GM12878 (cell line): ENCODE measurements at regions not wholly inside any gene's neighbourhood (a gene's known extent, or its start where the extent isn't known, plus 50 kb on each side); places are given as distances from the start of the nearest gene placed in this dataset.

Experiments
- ATAC-seq: fragments of 200-7000 bp; cut with Tn5 transposase; 3 replicates; pipeline ENCODE4 v1.9.1; 2020; ENCODE audit warnings: mild to moderate bottlenecking, moderate library complexity
- BruUV-seq: library from RNA; stranded (reverse); fragments of 400-500 nt; replicated peaks from 2 replicates; lab custom pipeline; 2021; lab: Mats Ljungman, UMichigan
- CTCF ChIA-PET: fragments of 300-600 bp; sonication (Branson Sonifier 250); formaldehyde crosslinking; extraction: SDS; loops from one replicate; lab custom pipeline; 2021; ENCODE audit warnings: inconsistent platforms; lab: Yijun Ruan, JAX
- POLR2A ChIA-PET: fragments of 350-600 bp; formaldehyde crosslinking; extraction: SDS; loops from one replicate; lab custom pipeline; 2021; ENCODE audit warnings: inconsistent platforms; lab: Charles Lee
- RAD21 ChIA-PET: fragments of 300-600 bp; sonication (Branson Sonifier 250); formaldehyde crosslinking; loops from one replicate; lab custom pipeline; 2023; ENCODE audit warnings: antibody characterized with exemption; ENCODE audit not compliant: unreplicated experiment; lab: Charles Lee
- SMC1A ChIA-PET: fragments of 300-600 bp; sonication (Branson Sonifier 250); formaldehyde crosslinking; loops from one replicate; lab custom pipeline; 2023; ENCODE audit not compliant: unreplicated experiment, uncharacterized antibody; lab: Charles Lee
- DNase-seq: peaks from one replicate; pipeline ENCODE4 v3.0.0-alpha.2; 2011; ENCODE audit warnings: low read depth, low spot score
- FAIRE-seq: peaks from 3 replicates; lab custom pipeline; 2011; peaks lifted over from hg19 to GRCh38; lab: Jason Lieb, UNC
- H2AFZ ChIP-seq: 2 replicates; pipeline ENCODE4 v1.6.0; 2011; ENCODE audit warnings: low read depth, low read length, control low read depth; ENCODE audit not compliant: control insufficient read depth
- H3K27ac ChIP-seq: 2 replicates; pipeline ENCODE4 v1.5.1; 2011; ENCODE audit warnings: control low read depth; ENCODE audit not compliant: control insufficient read depth, insufficient read depth
- H3K27me3 ChIP-seq, 2 experiments: replicated peaks in 1 of 2; 2 replicates each; pipeline versions ENCODE4 v1.6.0 to v1.6.1; 2011; ENCODE audit warnings: low read length in 1 of 2; ENCODE audit not compliant: control insufficient read depth in 2 of 2, insufficient read depth in 2 of 2
- H3K36me3 ChIP-seq, 2 experiments: 2 replicates each; pipeline ENCODE4 v1.5.1; 2011; ENCODE audit warnings: low read length in 1 of 2; ENCODE audit not compliant: control insufficient read depth in 2 of 2, insufficient read depth in 2 of 2
- H3K4me1 ChIP-seq: 2 replicates; pipeline ENCODE4 v1.6.1; 2011; ENCODE audit warnings: mild to moderate bottlenecking, low read length, moderate library complexity, mixed read lengths; ENCODE audit not compliant: control insufficient read depth, insufficient read depth
- H3K4me2 ChIP-seq: 2 replicates; pipeline ENCODE4 v1.6.0; 2011; ENCODE audit warnings: control low read depth; ENCODE audit not compliant: control insufficient read depth, insufficient read depth
- H3K4me3 ChIP-seq: fragments of 200-600 bp; sonication (generic); 2 replicates; pipeline ENCODE4 v1.5.1; 2016
- H3K79me2 ChIP-seq: 2 replicates; pipeline ENCODE4 v1.6.0; 2011; ENCODE audit warnings: low read length; ENCODE audit not compliant: control insufficient read depth, insufficient read depth
- H3K9ac ChIP-seq: 2 replicates; pipeline ENCODE4 v1.8.0; 2011; ENCODE audit warnings: low read length, control low read depth, mixed read lengths; ENCODE audit not compliant: control insufficient read depth, insufficient read depth
- H3K9me3 ChIP-seq: replicated peaks from 3 replicates; pipeline ENCODE4 v1.5.1; 2011; ENCODE audit warnings: mild to moderate bottlenecking, low read length; ENCODE audit not compliant: control insufficient read depth, insufficient read depth
- H4K20me1 ChIP-seq: 2 replicates; pipeline ENCODE4 v1.6.0; 2011; ENCODE audit not compliant: control insufficient read depth, insufficient read depth
- CBFB ChIP-seq: IDR thresholded peaks from 2 replicates; pipeline ENCODE4 v1.6.1; 2016; ENCODE audit warnings: antibody characterized with exemption, low read depth
- HDGF ChIP-seq: fragments of 450-650 bp; IDR thresholded peaks from 2 replicates; pipeline ENCODE4 v1.6.1; 2016; ENCODE audit warnings: antibody characterized with exemption
- MXI1 ChIP-seq: fragments of 150-350 bp; IDR thresholded peaks from 2 replicates; pipeline ENCODE4 v1.6.1; 2011; ENCODE audit warnings: low read depth, mild to moderate bottlenecking, inconsistent platforms, low read length, improper control_type of control experiment
- POLR2AphosphoS5 ChIP-seq: IDR thresholded peaks from 2 replicates; pipeline ENCODE4 v1.6.1; 2011; ENCODE audit warnings: mild to moderate bottlenecking, low read length, inconsistent platforms
- SMAD5 ChIP-seq: IDR thresholded peaks from 2 replicates; pipeline ENCODE4 v1.6.1; 2016; ENCODE audit warnings: antibody characterized with exemption, low read depth
- SMC3 ChIP-seq: IDR thresholded peaks from 2 replicates; pipeline ENCODE4 v1.6.1; 2011; ENCODE audit warnings: low read length, improper control_type of control experiment, borderline replicate concordance
- WGBS: methylation state at CpG from one replicate; pipeline ENCODE4 v1.1.6; 2016; ENCODE audit warnings: low lambda C conversion rate; ENCODE audit not compliant: insufficient replicate concordance, insufficient coverage; ENCODE audit errors: missing lambda C conversion rate; 5-methylcytosine and 5-hydroxymethylcytosine counted together
- in situ Hi-C: fragments of 300-500 bp; cut with MboI; formaldehyde crosslinking; loops from 9 replicates; pipeline ENCODE4 v1.14.3; 2018; ENCODE audit warnings: mixed read lengths
- intact Hi-C: fragments of 100-400 bp; cut with micrococcal nuclease; formaldehyde crosslinking; loops from one replicate; pipeline ENCODE4 v1.14.2; 2022; ENCODE audit not compliant: unreplicated experiment

- H3K4me3 ChIP-seq: no peak overlapping the region
- H3K4me1 ChIP-seq: no peaks in the 10 kb centered on the region
- RAD21 ChIA-PET: interaction anchor here (1.7 kb wide), 1 partner anchor 37 kb away, joined by 3 read pairs; no protein-coding TSS in a partner anchor
- no peaks in the 10 kb centered on the region for H3K36me3 ChIP-seq
- SMC1A ChIA-PET: interaction anchor here (0.9 to 1.5 kb wide), 3 partner anchors 43 to 70 kb away, joined by 3 read pairs; no protein-coding TSS in a partner anchor
- in situ Hi-C loops (no loop called here), intact Hi-C loops (no loop called here)
- no peaks in the 10 kb centered on the region for H3K79me2 ChIP-seq
- peaks cover 9% of the 10 kb centered on the region; the same call in 2 of the 3 replicates for H3K9me3 ChIP-seq
- no peak overlapping the region for H2AFZ ChIP-seq
- no peak overlapping the region for H3K9ac ChIP-seq
- no peaks in the 10 kb centered on the region for H3K27me3 ChIP-seq
- H4K20me1 ChIP-seq: no peaks in the 10 kb centered on the region
- no peak for FAIRE-seq
- no peak for DNase-seq
- BruUV-seq: no TSS peak
- H3K4me2 ChIP-seq: no peak overlapping the region
- TF ChIP-seq HDGF: no peak
- ATAC-seq: no peak
- POLR2A ChIA-PET: no interaction called here
- no peak overlapping the region for H3K27ac ChIP-seq
- CTCF ChIA-PET: interaction anchor here (1.1 kb wide), 1 partner anchor 34 kb away, joined by 3 read pairs; no protein-coding TSS in a partner anchor
- 54% methylated on average over 5 of the region's 5 CpGs for WGBS
These were observed 153.9 kb downstream of the MED10 start for GRCh38 chr5:6224406-6224805.

GRCh38 chr5:6222899-6223298 is 155.4 kb downstream of the MED10 start:
- Histone ChIP-seq H3K4me3 (no peak overlapping the region), H3K36me3 (no peaks in the 10 kb centered on the region), H3K27me3 (no peaks in the 10 kb centered on the region), H3K9me3 (peaks cover 9% of the 10 kb centered on the region; the same call in 2 of the 3 replicates), H3K27ac (no peak overlapping the region), H2AFZ (no peak overlapping the region), H3K79me2 (no peaks in the 10 kb centered on the region), H3K9ac (no peak overlapping the region), H4K20me1 (no peaks in the 10 kb centered on the region), H3K4me1 (no peaks in the 10 kb centered on the region), H3K4me2 (no peak overlapping the region)
- DNase-seq: no peak
- FAIRE-seq: no peak
- SMC1A ChIA-PET: interaction anchor here (1.0 to 1.8 kb wide), 6 partner anchors 10 to 53 kb away, joined by 3 to 6 read pairs (median 4); no protein-coding TSS in a partner anchor
- in situ Hi-C loops (no loop called here), intact Hi-C loops (no loop called here)
- POLR2A ChIA-PET: interaction anchor here (0.7 to 1.5 kb wide), 2 partner anchors 19 to 51 kb away, joined by 7 read pairs; no protein-coding TSS in a partner anchor
- WGBS: 72% methylated on average over 2 of the region's 2 CpGs
- no TSS peak for BruUV-seq
- CTCF ChIA-PET: interaction anchor here (1.0 kb wide), 1 partner anchor 24 kb away, joined by 3 read pairs; no protein-coding TSS in a partner anchor
- ATAC-seq: no peak
- RAD21 ChIA-PET: interaction anchor here (0.7 kb wide), 3 partner anchors 50 to 273 kb away, joined by 3 to 4 read pairs (median 3); no protein-coding TSS in a partner anchor
- no peak for TF ChIP-seq POLR2AphosphoS5
- TF ChIP-seq SMC3: no peak
- no peak for TF ChIP-seq SMAD5
- TF ChIP-seq MXI1: no peak
- no peak for TF ChIP-seq CBFB
